ENCODE measurements at regions not wholly inside any gene's neighbourhood (a gene's known extent, or its start where the extent isn't known, plus 50 kb on each side); places are given as distances from the start of the nearest gene placed in this dataset.

- DNase-seq, result no peak
These were observed 160.9 kb upstream of the SLCO3A1 start for GRCh38 chr15:91692596-91692995.

- no peak for DNase-seq
These were observed 159.2 kb upstream of the SLCO3A1 start for GRCh38 chr15:91694131-91694830.

- DNase-seq, result no peak
These were observed 158.7 kb upstream of the SLCO3A1 start for GRCh38 chr15:91694831-91695210.

GRCh38 chr15:91695799-91696198 is 157.7 kb upstream of the SLCO3A1 start:
- DNase-seq, result no peak

- no peak for DNase-seq
These were observed 156.5 kb upstream of the SLCO3A1 start for GRCh38 chr15:91696981-91697380.

GRCh38 chr15:91698241-91698640 is 155.3 kb upstream of the SLCO3A1 start:
- DNase-seq, result no peak

- no peak for DNase-seq
These were observed 153.8 kb upstream of the SLCO3A1 start for GRCh38 chr15:91699741-91700140.

- no peak for DNase-seq
These were observed 150.2 kb upstream of the SLCO3A1 start for GRCh38 chr15:91703274-91703673.

- no peak for DNase-seq
These were observed 149.2 kb upstream of the SLCO3A1 start for GRCh38 chr15:91704343-91704742.

GRCh38 chr15:91706322-91707032 is 147.0 kb upstream of the SLCO3A1 start:
- DNase-seq, result peak; percentile 4

- DNase-seq, result no peak
These were observed 143.3 kb upstream of the SLCO3A1 start for GRCh38 chr15:91710080-91710698.

GRCh38 chr15:91711384-91712033 is 142.0 kb upstream of the SLCO3A1 start:
- DNase-seq, result no peak

- no peak for DNase-seq
These were observed 141.2 kb upstream of the SLCO3A1 start for GRCh38 chr15:91712286-91712685.

GRCh38 chr15:91716536-91716935 is 137.0 kb upstream of the SLCO3A1 start:
- DNase-seq, result no peak

- no peak for DNase-seq
These were observed 135.7 kb upstream of the SLCO3A1 start for GRCh38 chr15:91717811-91718210.

- DNase-seq, result no peak
These were observed 129.5 kb upstream of the SLCO3A1 start for GRCh38 chr15:91723959-91724358.

- DNase-seq, result no peak
These were observed 119.8 kb upstream of the SLCO3A1 start for GRCh38 chr15:91733661-91734060.

- DNase-seq, result no peak
These were observed 116.2 kb upstream of the SLCO3A1 start for GRCh38 chr15:91737151-91737818.

- DNase-seq, result no peak
These were observed 111.5 kb upstream of the SLCO3A1 start for GRCh38 chr15:91741986-91742385.

GRCh38 chr15:91751611-91752010 is 101.9 kb upstream of the SLCO3A1 start:
- DNase-seq, result no peak

- no peak for DNase-seq
These were observed 101.3 kb upstream of the SLCO3A1 start for GRCh38 chr15:91752081-91752785.

GRCh38 chr15:91759560-91759959 is 93.9 kb upstream of the SLCO3A1 start:
- no peak for DNase-seq

Data from dermis blood vessel endothelial cell (primary cell).